ENCODE measurements at regions not wholly inside any gene's neighbourhood (a gene's known extent, or its start where the extent isn't known, plus 50 kb on each side); places are given as distances from the start of the nearest gene placed in this dataset.
"Not testable (repeated sequence)": the region's sequence is repeated elsewhere in the genome, so short reads cannot be mapped to it uniquely, and the experiment has no call there.

DNA sequence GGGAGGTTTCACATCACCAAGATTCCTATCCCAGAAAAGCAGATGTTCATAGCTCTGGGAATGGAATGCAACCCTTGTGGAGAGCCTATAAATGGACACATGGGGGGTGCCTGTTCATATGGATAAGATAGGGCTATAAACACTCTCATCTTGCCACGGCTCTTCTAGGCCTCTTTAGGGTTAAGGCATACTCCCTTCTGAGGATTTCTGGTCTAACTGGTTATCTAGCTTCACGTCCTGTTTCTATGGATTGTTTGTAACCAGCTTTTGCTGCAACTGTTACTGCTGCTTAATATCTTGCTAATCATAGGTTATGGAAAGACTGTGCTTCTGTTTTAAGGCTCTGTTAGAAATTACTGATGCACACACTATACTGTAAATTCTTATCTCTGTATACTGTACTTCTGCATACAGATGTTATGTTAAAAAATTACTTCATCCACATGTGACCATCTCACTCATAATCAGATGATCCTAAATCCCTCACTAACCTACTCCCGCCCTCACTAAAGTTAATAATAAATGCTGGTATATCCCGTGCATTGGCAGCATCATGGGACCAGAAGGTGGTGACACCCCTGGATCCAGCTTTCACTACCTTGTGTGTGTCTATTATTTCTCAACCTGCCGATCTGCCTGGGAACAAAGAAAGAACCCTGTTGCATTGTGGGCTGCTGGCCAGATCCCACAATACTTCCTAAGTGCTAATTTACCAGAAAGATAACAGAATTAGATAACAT lies 68.7 kb downstream of the PRKAB2 start:
- H3K4me3 ChIP-seq; H3K4me1 ChIP-seq; intact Hi-C loops (cut with DNase I); DNase-seq (ENCODE audit: extremely low spot score in 2 of 2); H3K36me3 ChIP-seq; H3K27ac ChIP-seq; H3K27me3 ChIP-seq; H3K9me3 ChIP-seq: not testable (repeated sequence)

DNA sequence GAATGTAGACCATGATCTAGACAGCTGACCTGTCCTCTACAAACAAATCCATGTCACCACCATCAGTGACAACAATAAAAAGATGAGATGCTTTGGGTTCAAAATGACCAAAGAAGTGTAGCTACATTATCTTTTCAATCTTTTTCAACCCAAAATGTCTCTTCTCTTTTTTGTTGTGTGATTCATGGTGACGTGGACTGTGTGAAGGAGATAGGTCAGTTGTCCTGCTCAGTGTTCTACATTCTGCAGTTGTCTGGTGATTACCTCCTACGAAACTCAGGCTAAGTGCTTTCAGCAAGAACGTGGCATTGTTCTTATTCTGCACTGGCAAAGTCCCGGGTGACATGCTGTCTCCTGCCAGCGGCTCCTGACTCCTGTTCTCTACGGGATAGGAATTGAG lies 73.1 kb downstream of the PRKAB2 start:
- Histone ChIP-seq H3K27ac (no peak overlapping the region), H3K4me1 (no peaks in the 10 kb centered on the region), H3K27me3 (no peaks in the 10 kb centered on the region), H3K4me3 (no peak overlapping the region), H3K9me3 (no peaks in the 10 kb centered on the region), H3K36me3 (no peaks in the 10 kb centered on the region)
- intact Hi-C loops (cut with DNase I), result no loop called here
- peak in 1 of 2 donors; percentile 27 for DNase-seq (ENCODE audit: extremely low spot score in 2 of 2)
- TF ChIP-seq POLR2A (IDR thresholded peaks at IDR 0.05) (no peak), POLR2AphosphoS5 (IDR thresholded peaks at IDR 0.05; ENCODE audit: insufficient read depth in 1 of 2, low read depth in 1 of 2) (no peak)
- TF ChIP-seq, protein P1, sequence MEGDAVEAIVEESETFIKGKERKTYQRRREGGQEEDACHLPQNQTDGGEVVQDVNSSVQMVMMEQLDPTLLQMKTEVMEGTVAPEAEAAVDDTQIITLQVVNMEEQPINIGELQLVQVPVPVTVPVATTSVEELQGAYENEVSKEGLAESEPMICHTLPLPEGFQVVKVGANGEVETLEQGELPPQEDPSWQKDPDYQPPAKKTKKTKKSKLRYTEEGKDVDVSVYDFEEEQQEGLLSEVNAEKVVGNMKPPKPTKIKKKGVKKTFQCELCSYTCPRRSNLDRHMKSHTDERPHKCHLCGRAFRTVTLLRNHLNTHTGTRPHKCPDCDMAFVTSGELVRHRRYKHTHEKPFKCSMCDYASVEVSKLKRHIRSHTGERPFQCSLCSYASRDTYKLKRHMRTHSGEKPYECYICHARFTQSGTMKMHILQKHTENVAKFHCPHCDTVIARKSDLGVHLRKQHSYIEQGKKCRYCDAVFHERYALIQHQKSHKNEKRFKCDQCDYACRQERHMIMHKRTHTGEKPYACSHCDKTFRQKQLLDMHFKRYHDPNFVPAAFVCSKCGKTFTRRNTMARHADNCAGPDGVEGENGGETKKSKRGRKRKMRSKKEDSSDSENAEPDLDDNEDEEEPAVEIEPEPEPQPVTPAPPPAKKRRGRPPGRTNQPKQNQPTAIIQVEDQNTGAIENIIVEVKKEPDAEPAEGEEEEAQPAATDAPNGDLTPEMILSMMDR (IDR thresholded peaks at IDR 0.05), result no peak

DNA sequence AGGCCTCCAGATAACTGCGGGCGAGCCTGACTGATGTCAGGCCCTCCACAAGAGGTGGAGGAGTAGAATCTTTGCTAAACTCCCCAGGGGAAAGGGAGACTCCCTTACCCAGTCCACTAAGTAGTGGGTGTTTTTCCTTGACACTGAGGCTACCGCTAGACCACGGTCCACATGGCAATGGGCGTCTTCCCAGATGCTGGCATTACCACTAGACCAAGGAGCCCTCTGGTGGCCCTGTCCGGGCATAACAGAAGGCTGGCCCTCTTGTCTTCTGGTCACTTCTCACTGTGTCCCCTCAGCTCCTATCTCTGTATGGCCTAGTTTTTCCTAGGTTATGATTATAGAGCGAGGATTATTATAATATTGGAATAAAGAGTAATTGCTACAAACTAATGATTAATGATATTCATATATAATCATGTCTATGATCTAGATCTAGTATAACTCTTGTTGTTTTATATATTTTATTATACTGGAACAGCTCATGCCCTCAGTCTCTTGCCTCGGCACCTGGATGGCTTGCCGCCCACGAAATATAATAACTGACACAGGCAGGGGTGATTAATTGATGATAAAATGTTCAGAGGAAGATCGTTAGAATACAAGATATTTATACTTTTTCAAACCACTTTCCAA lies 73.8 kb downstream of the PRKAB2 start:
- H3K4me1 ChIP-seq; H3K4me3 ChIP-seq; H3K36me3 ChIP-seq; intact Hi-C loops (cut with DNase I); H3K9me3 ChIP-seq; H3K27ac ChIP-seq; H3K27me3 ChIP-seq: not testable (repeated sequence)
- TF ChIP-seq, protein P1 (IDR thresholded peaks at IDR 0.05), result peak in 1 of 3 experiments; percentile 9
- peak in 1 of 2 donors; percentile 52 for DNase-seq (ENCODE audit: extremely low spot score in 2 of 2)

DNA sequence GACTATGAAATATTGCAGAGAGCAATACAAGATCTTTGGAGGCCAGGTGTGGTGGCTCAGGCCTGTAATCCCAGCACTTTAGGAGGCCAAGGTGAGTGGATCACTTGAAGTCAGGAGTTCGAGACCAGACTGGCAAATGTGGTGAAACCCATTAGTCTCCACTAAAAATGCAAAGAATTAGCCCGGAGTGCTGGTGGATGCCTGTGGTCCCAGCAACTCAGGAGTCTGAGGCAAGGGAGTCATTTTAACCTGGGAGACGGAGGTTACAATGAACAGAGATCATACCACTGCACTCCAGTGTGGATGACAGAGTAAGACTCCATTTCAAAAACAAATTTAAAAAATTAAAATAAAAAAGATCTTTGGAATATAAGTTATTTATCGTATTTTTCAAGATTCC lies 76.6 kb downstream of the PRKAB2 start:
- TF ChIP-seq, protein P1 (IDR thresholded peaks at IDR 0.05), result no peak
- no peak for TF ChIP-seq POLR2A (IDR thresholded peaks at IDR 0.05)
- TF ChIP-seq POLR2AphosphoS5 (IDR thresholded peaks at IDR 0.05; ENCODE audit: insufficient read depth in 1 of 2, low read depth in 1 of 2), result no peak
- Histone ChIP-seq H3K27me3 (no peaks in the 10 kb centered on the region), H3K27ac (no peak overlapping the region), H3K36me3 (no peaks in the 10 kb centered on the region), H3K9me3 (no peaks in the 10 kb centered on the region), H3K4me1 (no peaks in the 10 kb centered on the region), H3K4me3 (no peak overlapping the region)
- DNase-seq (ENCODE audit: extremely low spot score in 2 of 2), result peak in 1 of 2 donors; percentile 47
- intact Hi-C loops (cut with DNase I), result no loop called here

DNA sequence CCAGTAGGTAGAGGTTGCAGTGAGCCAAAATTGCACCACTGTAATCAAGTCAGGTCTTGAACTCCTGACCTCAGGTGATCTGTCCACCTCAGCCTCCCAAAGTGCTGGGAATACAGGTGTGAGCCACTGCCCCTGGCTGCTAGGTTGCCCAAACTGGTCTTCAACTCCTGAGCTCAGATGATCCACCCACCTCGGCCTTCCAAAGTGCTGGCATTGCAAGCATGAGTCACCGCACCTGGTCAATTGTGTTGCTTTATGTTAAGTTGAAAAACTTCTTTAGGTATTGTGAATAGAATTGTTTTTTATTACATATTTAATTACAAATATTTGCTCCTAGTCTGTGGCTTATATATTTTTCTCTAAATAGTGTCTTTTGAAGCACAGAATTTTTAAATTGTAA lies 80.5 kb downstream of the PRKAB2 start:
- TF ChIP-seq, protein P1 (IDR thresholded peaks at IDR 0.05), result no peak
- no peak overlapping the region for H3K27ac ChIP-seq
- H3K4me3 ChIP-seq, result no peak overlapping the region
- H3K9me3 ChIP-seq, result no peaks in the 10 kb centered on the region
- intact Hi-C loops (cut with DNase I), result no loop called here
- peak in 1 of 2 donors; percentile 52 for DNase-seq (ENCODE audit: extremely low spot score in 2 of 2)
- no peaks in the 10 kb centered on the region for H3K4me1 ChIP-seq
- no peaks in the 10 kb centered on the region for H3K36me3 ChIP-seq
- H3K27me3 ChIP-seq, result no peaks in the 10 kb centered on the region

Data from vagina (tissue), 2 donors.